ENCODE measurements at regions not wholly inside any gene's neighbourhood (a gene's known extent, or its start where the extent isn't known, plus 50 kb on each side); places are given as distances from the start of the nearest gene placed in this dataset.

- H4K20me1 ChIP-seq (replicated peaks; ENCODE audit: control insufficient read depth, extremely low read depth, insufficient read depth, low read length), result no peaks in the 10 kb centered on the region
- dilution Hi-C loops (cut with MboI; ENCODE audit: extremely low pct_ligation_motif_present, low sequenced_read_pairs), result no loop called here
- FAIRE-seq (no peak), DNase-seq (ENCODE audit: low read depth, low spot score) (no peak)
- H3K79me2 ChIP-seq (ENCODE audit: control insufficient read depth, insufficient read depth, low read length), result no peaks in the 10 kb centered on the region
- no peak overlapping the region for H3K4me3 ChIP-seq (replicated peaks in 1 of 3; ENCODE audit: insufficient read depth in 1 of 3, low read depth in 1 of 3, low read length in 3 of 3)
- H3K4me2 ChIP-seq (ENCODE audit: insufficient read depth, low read length), result no peak overlapping the region
- no peaks in the 10 kb centered on the region for H3K27me3 ChIP-seq (ENCODE audit: control insufficient read depth in 2 of 2, insufficient read depth in 2 of 2, low read length in 2 of 2)
- TF ChIP-seq GATA2 (IDR thresholded peaks at IDR 0.05; ENCODE audit: insufficient read depth, insufficient read length, low read depth, low read length), result no peak
- TF ChIP-seq FOS (IDR thresholded peaks at IDR 0.05; ENCODE audit: borderline replicate concordance, insufficient read depth, low read length), result no peak
- no peak for TF ChIP-seq POLR2AphosphoS5 (IDR thresholded peaks at IDR 0.05; ENCODE audit: insufficient read depth, low read depth, low read length)
- TF ChIP-seq POLR2A (IDR thresholded peaks at IDR 0.05; ENCODE audit: low read depth, low read length), result no peak
- TF ChIP-seq, protein P1, sequence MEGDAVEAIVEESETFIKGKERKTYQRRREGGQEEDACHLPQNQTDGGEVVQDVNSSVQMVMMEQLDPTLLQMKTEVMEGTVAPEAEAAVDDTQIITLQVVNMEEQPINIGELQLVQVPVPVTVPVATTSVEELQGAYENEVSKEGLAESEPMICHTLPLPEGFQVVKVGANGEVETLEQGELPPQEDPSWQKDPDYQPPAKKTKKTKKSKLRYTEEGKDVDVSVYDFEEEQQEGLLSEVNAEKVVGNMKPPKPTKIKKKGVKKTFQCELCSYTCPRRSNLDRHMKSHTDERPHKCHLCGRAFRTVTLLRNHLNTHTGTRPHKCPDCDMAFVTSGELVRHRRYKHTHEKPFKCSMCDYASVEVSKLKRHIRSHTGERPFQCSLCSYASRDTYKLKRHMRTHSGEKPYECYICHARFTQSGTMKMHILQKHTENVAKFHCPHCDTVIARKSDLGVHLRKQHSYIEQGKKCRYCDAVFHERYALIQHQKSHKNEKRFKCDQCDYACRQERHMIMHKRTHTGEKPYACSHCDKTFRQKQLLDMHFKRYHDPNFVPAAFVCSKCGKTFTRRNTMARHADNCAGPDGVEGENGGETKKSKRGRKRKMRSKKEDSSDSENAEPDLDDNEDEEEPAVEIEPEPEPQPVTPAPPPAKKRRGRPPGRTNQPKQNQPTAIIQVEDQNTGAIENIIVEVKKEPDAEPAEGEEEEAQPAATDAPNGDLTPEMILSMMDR (IDR thresholded peaks at IDR 0.05; ENCODE audit: extremely low read depth in 1 of 2, insufficient read depth in 1 of 2, low read depth in 1 of 2, low read length in 2 of 2), result no peak
- no peak for TF ChIP-seq EZH2 (IDR thresholded peaks at IDR 0.05; ENCODE audit: borderline replicate concordance, low read depth, low read length, severe bottlenecking)
- TF ChIP-seq MYC (IDR thresholded peaks at IDR 0.05; ENCODE audit: low read depth, low read length), result no peak
- TF ChIP-seq, protein P2, sequence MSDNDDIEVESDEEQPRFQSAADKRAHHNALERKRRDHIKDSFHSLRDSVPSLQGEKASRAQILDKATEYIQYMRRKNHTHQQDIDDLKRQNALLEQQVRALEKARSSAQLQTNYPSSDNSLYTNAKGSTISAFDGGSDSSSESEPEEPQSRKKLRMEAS (IDR thresholded peaks at IDR 0.05; ENCODE audit: insufficient read depth, insufficient read length), result no peak
- TF ChIP-seq JUN (IDR thresholded peaks at IDR 0.05; ENCODE audit: borderline replicate concordance, insufficient read depth, insufficient read length, low read depth), result no peak
- intact Hi-C loops (cut with micrococcal nuclease), result no loop called here
- H3K27ac ChIP-seq (ENCODE audit: insufficient read depth, low read depth, low read length), result no peak overlapping the region
- H3K4me1 ChIP-seq (ENCODE audit: control insufficient read depth, extremely low read depth, insufficient read depth, low read length), result no peaks in the 10 kb centered on the region
- no peak overlapping the region for H3K9ac ChIP-seq (replicated peaks; ENCODE audit: extremely low read depth, insufficient read depth, low read length)
- H3K36me3 ChIP-seq (ENCODE audit: control insufficient read depth in 2 of 2, extremely low read depth in 1 of 2, insufficient read depth in 2 of 2, low read length in 2 of 2), result no peaks in the 10 kb centered on the region
- no peaks in the 10 kb centered on the region for H3K9me3 ChIP-seq (replicated peaks; ENCODE audit: control insufficient read depth, insufficient read depth, low read length)
- H2AFZ ChIP-seq (ENCODE audit: low read depth, low read length), result no peak overlapping the region
- no TSS peak for BruUV-seq (replicated peaks)
- peaks cover 2% of the 10 kb centered on the region for H3K9me1 ChIP-seq (replicated peaks; ENCODE audit: control insufficient read depth, extremely low read depth, insufficient read depth, low read length)
- CTCF ChIA-PET, result no interaction called here
- POLR2A ChIA-PET, result no interaction called here
Observed at GRCh38 chr12:43108656-43109055, 443.3 kb downstream of the ADAMTS20 start.

Data from endothelial cell of umbilical vein (primary cell).